Sigmoid colon (tissue), 4 donors: ENCODE measurements at regions not wholly inside any gene's neighbourhood (a gene's known extent, or its start where the extent isn't known, plus 50 kb on each side); places are given as distances from the start of the nearest gene placed in this dataset.

Source experiments
- CTCF ChIP-seq, 4 experiments: fragments of 450-650 bp in 3 of 4; fragments of 200-600 bp in 1 of 4; IDR thresholded peaks; one replicate each; pipeline ENCODE4 v1.5.1; 2016 to 2019; ENCODE audit warnings: antibody characterized with exemption in 4 of 4, mild to moderate bottlenecking in 3 of 4, moderate library complexity in 2 of 4
- EP300 ChIP-seq, 4 donors: sonication (generic); formaldehyde crosslinking; IDR thresholded peaks; one replicate each; pipeline ENCODE4 v1.6.1; 2017; ENCODE audit warnings: antibody characterized with exemption in 4 of 4
- POLR2A ChIP-seq, 2 donors: fragments of 450-650 bp; IDR thresholded peaks; one replicate each; pipeline ENCODE4 v1.6.1; 2016; ENCODE audit warnings: antibody characterized with exemption in 2 of 2, mild to moderate bottlenecking in 2 of 2, moderate library complexity in 2 of 2
- POLR2AphosphoS5 ChIP-seq, 4 donors: sonication (generic); formaldehyde crosslinking; IDR thresholded peaks; one replicate each; pipeline ENCODE4 v1.6.1; 2017; ENCODE audit warnings: antibody characterized with exemption in 4 of 4

- TF ChIP-seq CTCF (IDR thresholded peaks at IDR 0.05) (no peak), POLR2AphosphoS5 (IDR thresholded peaks at IDR 0.05) (no peak), EP300 (IDR thresholded peaks at IDR 0.05) (no peak), POLR2A (IDR thresholded peaks at IDR 0.05) (no peak)
Measured at GRCh38 chr18:79613186-79613931, 66.2 kb upstream of the CTDP1 start.
